CD4-positive, alpha-beta T cell (primary cell): ENCODE measurements at regions not wholly inside any gene's neighbourhood (a gene's known extent, or its start where the extent isn't known, plus 50 kb on each side); places are given as distances from the start of the nearest gene placed in this dataset.
"Not testable (repeated sequence)": the region's sequence is repeated elsewhere in the genome, so short reads cannot be mapped to it uniquely, and the experiment has no call there.

Experiments used
- ATAC-seq: fragments of 200-7000 bp; cut with Tn5 transposase; one replicate; pipeline ENCODE4 v1.10.0; 2022; ENCODE audit warnings: mild to moderate bottlenecking; ENCODE audit not compliant: poor library complexity
- CTCF ChIA-PET: fragments of 350-600 bp; sonication (Branson Sonifier 250); formaldehyde crosslinking; loops from one replicate; lab custom pipeline; 2021; ENCODE audit warnings: antibody characterized with exemption, inconsistent platforms; lab: Charles Lee
- POLR2A ChIA-PET: fragments of 350-600 bp; sonication (Branson Sonifier 250); formaldehyde crosslinking; loops from one replicate; lab custom pipeline; 2021; ENCODE audit warnings: antibody characterized with exemption, inconsistent platforms; lab: Charles Lee
- DNase-seq, 14 experiments: peaks; one replicate each; pipeline ENCODE4 v3.0.0-alpha.2; 2013 to 2020; ENCODE audit warnings: mixed read lengths in 2 of 14
- H3K27ac ChIP-seq, 2 donors: one replicate each; pipeline versions ENCODE4 v1.5.1 to v1.7.0; 2013; ENCODE audit warnings: low read length in 2 of 2, low read depth in 1 of 2, mild to moderate bottlenecking in 1 of 2
- H3K27me3 ChIP-seq, 2 experiments: 1 replicate in 1 of 2; 2 replicates in 1 of 2; pipeline versions ENCODE4 v1.6.1 to v1.7.0; 2013; ENCODE audit warnings: low read length in 2 of 2, control low read depth in 1 of 2, mild to moderate bottlenecking in 1 of 2, moderate library complexity in 1 of 2; ENCODE audit not compliant: insufficient read depth in 2 of 2, control insufficient read depth in 1 of 2
- H3K36me3 ChIP-seq: one replicate; pipeline ENCODE4 v1.6.1; 2013; ENCODE audit warnings: low read length, control low read depth; ENCODE audit not compliant: insufficient read depth
- H3K4me1 ChIP-seq: one replicate; pipeline ENCODE4 v1.6.1; 2013; ENCODE audit warnings: low read length, control low read depth; ENCODE audit not compliant: insufficient read depth
- H3K4me3 ChIP-seq: one replicate; pipeline ENCODE4 v1.5.1; 2013; ENCODE audit warnings: mild to moderate bottlenecking, low read length, moderate library complexity
- H3K9me3 ChIP-seq, 2 experiments: 1 replicate in 1 of 2; 2 replicates in 1 of 2; pipeline versions ENCODE4 v1.6.1 to v1.7.0; 2013; ENCODE audit warnings: low read length in 2 of 2, mild to moderate bottlenecking in 2 of 2, control low read depth in 1 of 2, moderate library complexity in 1 of 2; ENCODE audit not compliant: control insufficient read depth in 1 of 2, insufficient read depth in 1 of 2
- H3K27ac Mint-ChIP-seq: one replicate; pipeline ENCODE4 v1.8.0; 2020; ENCODE audit warnings: mixed read lengths
- H3K27me3 Mint-ChIP-seq: one replicate; pipeline ENCODE4 v1.8.0; 2021; ENCODE audit warnings: mixed read lengths
- H3K36me3 Mint-ChIP-seq: one replicate; pipeline ENCODE4 v1.8.0; 2021; ENCODE audit warnings: low read depth, mixed read lengths
- H3K4me1 Mint-ChIP-seq: one replicate; pipeline ENCODE4 v1.8.0; 2021; ENCODE audit warnings: low read depth, mixed read lengths
- H3K4me3 Mint-ChIP-seq: one replicate; pipeline ENCODE4 v1.8.0; 2020; ENCODE audit warnings: mild to moderate bottlenecking, mixed read lengths
- H3K9me3 Mint-ChIP-seq: one replicate; pipeline ENCODE4 v1.8.0; 2020; ENCODE audit warnings: mixed read lengths
- CTCF ChIP-seq: fragments of 200-600 bp; IDR thresholded peaks from one replicate; pipeline ENCODE4 v1.8.0; 2022; ENCODE audit warnings: antibody characterized with exemption, mild to moderate bottlenecking
- intact Hi-C, 2 experiments: fragments of 100-400 bp; cut with DNase I in 1 of 2; cut with micrococcal nuclease in 1 of 2; formaldehyde crosslinking; loops; one replicate each; pipeline versions ENCODE4 v1.15.1 to v1.9.0; 2023 to 2025; cut with DNase I, micrococcal nuclease

GRCh38 chr1:115531631-115532264 is 110.0 kb upstream of the VANGL1 start:
- ATAC-seq: no peak
- H3K36me3 ChIP-seq: no peaks in the 10 kb centered on the region
- H3K9me3 ChIP-seq: peaks cover 0 to 4% of the 10 kb centered on the region in 2 experiments
- H3K4me3 ChIP-seq: no peak overlapping the region
- no peaks in the 10 kb centered on the region for H3K27me3 Mint-ChIP-seq
- no peak overlapping the region for H3K4me3 Mint-ChIP-seq
- no peaks in the 10 kb centered on the region for H3K9me3 Mint-ChIP-seq
- POLR2A ChIA-PET: no interaction called here
- H3K27me3 ChIP-seq: no peaks in the 10 kb centered on the region
- intact Hi-C loops: no loop called here
- no peaks in the 10 kb centered on the region for H3K4me1 ChIP-seq
- no peak for DNase-seq
- TF ChIP-seq CTCF: no peak
- CTCF ChIA-PET: no interaction called here
- H3K27ac Mint-ChIP-seq: no peak overlapping the region
- H3K36me3 Mint-ChIP-seq: no peaks in the 10 kb centered on the region
- no peaks in the 10 kb centered on the region for H3K4me1 Mint-ChIP-seq
- no peak overlapping the region for H3K27ac ChIP-seq

DNA sequence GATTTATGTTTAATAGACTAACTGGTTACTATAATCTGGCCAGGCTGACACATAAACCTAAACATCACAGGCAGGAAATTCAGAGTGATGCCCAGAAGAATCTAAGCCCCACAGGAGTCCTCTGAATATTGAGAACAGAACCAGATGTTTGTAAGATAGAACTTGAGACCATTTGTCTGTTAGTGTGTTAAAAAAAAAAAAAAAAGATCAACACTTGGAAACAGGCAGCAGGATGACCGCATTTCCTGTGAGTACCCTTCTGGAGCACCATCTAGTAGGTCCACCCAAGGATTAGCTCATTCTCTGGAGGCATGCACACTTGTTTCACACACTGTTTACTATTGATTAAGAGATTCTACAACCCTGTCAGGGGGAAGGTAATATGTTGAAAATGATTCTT is 111.4 kb upstream of the VANGL1 start:
- no peaks in the 10 kb centered on the region for H3K4me1 Mint-ChIP-seq
- Histone ChIP-seq H3K27me3 (no peaks in the 10 kb centered on the region), H3K36me3 (no peaks in the 10 kb centered on the region), H3K4me1 (no peaks in the 10 kb centered on the region), H3K9me3 (peaks cover 0 to 4% of the 10 kb centered on the region in 2 experiments), H3K4me3 (no peak overlapping the region), H3K27ac (no peak overlapping the region)
- H3K27ac Mint-ChIP-seq: no peak overlapping the region
- H3K27me3 Mint-ChIP-seq: no peaks in the 10 kb centered on the region
- ChIA-PET POLR2A (no interaction called here), CTCF (no interaction called here)
- H3K4me3 Mint-ChIP-seq: no peak overlapping the region
- ATAC-seq (no peak), DNase-seq (no peak)
- intact Hi-C loops: no loop called here
- no peaks in the 10 kb centered on the region for H3K36me3 Mint-ChIP-seq
- H3K9me3 Mint-ChIP-seq: no peaks in the 10 kb centered on the region
- no peak for TF ChIP-seq CTCF

- intact Hi-C loops: no loop called here
Measured at GRCh38 chr1:115529216-115529897, 112.4 kb upstream of the VANGL1 start.

GRCh38 chr1:115528336-115528735 is 113.4 kb upstream of the VANGL1 start:
- H3K36me3 ChIP-seq, DNase-seq, H3K27me3 ChIP-seq, H3K27me3 Mint-ChIP-seq, POLR2A ChIA-PET, H3K9me3 Mint-ChIP-seq, H3K4me3 ChIP-seq, H3K4me1 Mint-ChIP-seq, intact Hi-C loops, H3K9me3 ChIP-seq, H3K36me3 Mint-ChIP-seq, H3K27ac ChIP-seq, CTCF ChIA-PET, ATAC-seq, H3K27ac Mint-ChIP-seq, H3K4me1 ChIP-seq, H3K4me3 Mint-ChIP-seq: not testable (repeated sequence)

More at GRCh38 chr1:115529216-115529897, 112.4 kb upstream of the VANGL1 start:
- Mint-ChIP-seq H3K4me1 (no peaks in the 10 kb centered on the region), H3K36me3 (no peaks in the 10 kb centered on the region), H3K27me3 (no peaks in the 10 kb centered on the region), H3K4me3 (no peak overlapping the region), H3K27ac (no peak overlapping the region), H3K9me3 (no peaks in the 10 kb centered on the region)
- H3K27me3 ChIP-seq: no peaks in the 10 kb centered on the region
- no peak for DNase-seq
- no peak for ATAC-seq
- ChIA-PET POLR2A (no interaction called here), CTCF (no interaction called here)
- TF ChIP-seq CTCF: no peak
- no peak overlapping the region for H3K27ac ChIP-seq
- H3K4me1 ChIP-seq: no peaks in the 10 kb centered on the region
- H3K4me3 ChIP-seq: no peak overlapping the region
- peaks cover 0 to 2% of the 10 kb centered on the region in 2 experiments for H3K9me3 ChIP-seq
- H3K36me3 ChIP-seq: no peaks in the 10 kb centered on the region
